ENCODE measurements at regions not wholly inside any gene's neighbourhood (a gene's known extent, or its start where the extent isn't known, plus 50 kb on each side); places are given as distances from the start of the nearest gene placed in this dataset.
A peak's percentile ranks its signal among the peaks of the same experiment; 100 is the strongest.

- Histone ChIP-seq H3K27me3 (ENCODE audit: control insufficient read depth in 3 of 3, insufficient read depth in 3 of 3, low read depth in 1 of 3, low read length in 3 of 3) (no peaks in the 10 kb centered on the region), H3K23ac (ENCODE audit: low read depth, low read length, poor library complexity) (no peak overlapping the region), H3K18ac (ENCODE audit: low read length) (no peak overlapping the region), H2BK12ac (ENCODE audit: low read length) (no peak overlapping the region), H3K9me3 (replicated peaks in 1 of 2; ENCODE audit: control insufficient read depth in 2 of 2, insufficient read depth in 1 of 2, low read depth in 1 of 2, low read length in 2 of 2) (no peaks in the 10 kb centered on the region), H3K4me1 (ENCODE audit: control insufficient read depth in 2 of 2, insufficient read depth in 1 of 2, low read depth in 1 of 2, low read length in 2 of 2) (no peaks in the 10 kb centered on the region), H3K4me2 (ENCODE audit: insufficient read depth, low read length, poor library complexity, severe bottlenecking) (no peak overlapping the region), H2BK120ac (ENCODE audit: low read depth, low read length) (no peak overlapping the region), H4K91ac (ENCODE audit: low read depth, low read length, poor library complexity) (no peak overlapping the region), H3K4me3 (ENCODE audit: low read length in 2 of 2) (no peak overlapping the region), H2AK5ac (ENCODE audit: low read depth, low read length) (no peak overlapping the region), H3K36me3 (replicated peaks in 1 of 2; ENCODE audit: control insufficient read depth in 2 of 2, insufficient read depth in 2 of 2, low read length in 2 of 2) (no peaks in the 10 kb centered on the region), H2BK15ac (ENCODE audit: low read length) (no peak overlapping the region), H2BK5ac (ENCODE audit: low read length) (no peak overlapping the region), H2AFZ (ENCODE audit: low read length) (no peak overlapping the region), H3K9ac (ENCODE audit: low read depth, low read length, poor library complexity) (no peak overlapping the region), H3K79me1 (ENCODE audit: low read depth, low read length) (no peaks in the 10 kb centered on the region), H3K27ac (replicated peaks; ENCODE audit: low read length) (no peak overlapping the region), H4K8ac (ENCODE audit: low read depth, low read length) (no peak overlapping the region), H3K4ac (ENCODE audit: low read length) (no peak overlapping the region), H3K14ac (ENCODE audit: low read length) (no peak overlapping the region)
- no peak for DNase-seq (ENCODE audit: low spot score)
Measured at GRCh38 chr6:77356821-77357220, 106.5 kb downstream of the HTR1B start.

GRCh38 chr6:77354581-77354980, 108.7 kb downstream of the HTR1B start:
- Histone ChIP-seq H3K27me3 (ENCODE audit: control insufficient read depth in 3 of 3, insufficient read depth in 3 of 3, low read depth in 1 of 3, low read length in 3 of 3) (no peaks in the 10 kb centered on the region), H3K4ac (ENCODE audit: low read length) (no peak overlapping the region), H3K4me1 (ENCODE audit: control insufficient read depth in 2 of 2, insufficient read depth in 1 of 2, low read depth in 1 of 2, low read length in 2 of 2) (no peaks in the 10 kb centered on the region), H2BK5ac (ENCODE audit: low read length) (no peak overlapping the region), H3K79me1 (ENCODE audit: low read depth, low read length) (no peaks in the 10 kb centered on the region), H3K18ac (ENCODE audit: low read length) (no peak overlapping the region), H4K8ac (ENCODE audit: low read depth, low read length) (no peak overlapping the region), H3K4me3 (ENCODE audit: low read length in 2 of 2) (no peak overlapping the region), H3K36me3 (replicated peaks in 1 of 2; ENCODE audit: control insufficient read depth in 2 of 2, insufficient read depth in 2 of 2, low read length in 2 of 2) (no peaks in the 10 kb centered on the region), H3K9ac (ENCODE audit: low read depth, low read length, poor library complexity) (no peak overlapping the region), H2BK120ac (ENCODE audit: low read depth, low read length) (no peak overlapping the region), H3K27ac (replicated peaks; ENCODE audit: low read length) (no peak overlapping the region), H3K4me2 (ENCODE audit: insufficient read depth, low read length, poor library complexity, severe bottlenecking) (no peak overlapping the region), H2AK5ac (ENCODE audit: low read depth, low read length) (no peak overlapping the region), H4K91ac (ENCODE audit: low read depth, low read length, poor library complexity) (no peak overlapping the region), H2BK12ac (ENCODE audit: low read length) (no peak overlapping the region), H3K9me3 (replicated peaks in 1 of 2; ENCODE audit: control insufficient read depth in 2 of 2, insufficient read depth in 1 of 2, low read depth in 1 of 2, low read length in 2 of 2) (no peaks in the 10 kb centered on the region), H3K14ac (ENCODE audit: low read length) (no peak overlapping the region), H2AFZ (ENCODE audit: low read length) (no peak overlapping the region), H2BK15ac (ENCODE audit: low read length) (no peak overlapping the region), H3K23ac (ENCODE audit: low read depth, low read length, poor library complexity) (no peak overlapping the region)
- DNase-seq (ENCODE audit: low spot score) = no peak

- Histone ChIP-seq H3K9me3 (replicated peaks in 1 of 2; ENCODE audit: control insufficient read depth in 2 of 2, insufficient read depth in 1 of 2, low read depth in 1 of 2, low read length in 2 of 2) (no peaks in the 10 kb centered on the region), H2BK15ac (ENCODE audit: low read length) (no peak overlapping the region), H2BK12ac (ENCODE audit: low read length) (no peak overlapping the region), H2BK5ac (ENCODE audit: low read length) (no peak overlapping the region), H3K27me3 (ENCODE audit: control insufficient read depth in 3 of 3, insufficient read depth in 3 of 3, low read depth in 1 of 3, low read length in 3 of 3) (no peaks in the 10 kb centered on the region), H3K4me2 (ENCODE audit: insufficient read depth, low read length, poor library complexity, severe bottlenecking) (no peak overlapping the region), H3K4me1 (ENCODE audit: control insufficient read depth in 2 of 2, insufficient read depth in 1 of 2, low read depth in 1 of 2, low read length in 2 of 2) (no peaks in the 10 kb centered on the region), H3K36me3 (replicated peaks in 1 of 2; ENCODE audit: control insufficient read depth in 2 of 2, insufficient read depth in 2 of 2, low read length in 2 of 2) (no peaks in the 10 kb centered on the region), H3K27ac (replicated peaks; ENCODE audit: low read length) (no peak overlapping the region), H3K23ac (ENCODE audit: low read depth, low read length, poor library complexity) (no peak overlapping the region), H3K9ac (ENCODE audit: low read depth, low read length, poor library complexity) (no peak overlapping the region), H3K4me3 (ENCODE audit: low read length in 2 of 2) (no peak overlapping the region), H4K91ac (ENCODE audit: low read depth, low read length, poor library complexity) (no peak overlapping the region), H2BK120ac (ENCODE audit: low read depth, low read length) (no peak overlapping the region), H3K4ac (ENCODE audit: low read length) (no peak overlapping the region), H4K8ac (ENCODE audit: low read depth, low read length) (no peak overlapping the region), H2AFZ (ENCODE audit: low read length) (no peak overlapping the region), H3K14ac (ENCODE audit: low read length) (peak overlapping the region; percentile 39), H3K79me1 (ENCODE audit: low read depth, low read length) (no peaks in the 10 kb centered on the region), H2AK5ac (ENCODE audit: low read depth, low read length) (no peak overlapping the region), H3K18ac (ENCODE audit: low read length) (no peak overlapping the region)
- no peak for DNase-seq (ENCODE audit: low spot score)
Measured at GRCh38 chr6:77353129-77353528, 110.2 kb downstream of the HTR1B start.

- H3K27ac ChIP-seq (replicated peaks; ENCODE audit: low read length) = no peak overlapping the region
- H3K18ac ChIP-seq (ENCODE audit: low read length) = no peak overlapping the region
- H2AFZ ChIP-seq (ENCODE audit: low read length) = no peak overlapping the region
- no CpG with 5 or more reads among the region's 4 CpGs for WGBS, 2 donors (ENCODE audit: extremely low coverage in 2 of 2, insufficient read length in 2 of 2, insufficient replicate concordance in 1 of 2)
- H3K4ac ChIP-seq (ENCODE audit: low read length) = no peak overlapping the region
- no peak overlapping the region for H2BK5ac ChIP-seq (ENCODE audit: low read length)
- H3K4me3 ChIP-seq (ENCODE audit: low read length in 2 of 2) = no peak overlapping the region
- H3K9me3 ChIP-seq (replicated peaks in 1 of 2; ENCODE audit: control insufficient read depth in 2 of 2, insufficient read depth in 1 of 2, low read depth in 1 of 2, low read length in 2 of 2) = peaks cover 0 to 2% of the 10 kb centered on the region in 2 donors
- H3K23ac ChIP-seq (ENCODE audit: low read depth, low read length, poor library complexity) = no peak overlapping the region
- no peaks in the 10 kb centered on the region for H3K27me3 ChIP-seq (ENCODE audit: control insufficient read depth in 3 of 3, insufficient read depth in 3 of 3, low read depth in 1 of 3, low read length in 3 of 3)
- H3K4me1 ChIP-seq (ENCODE audit: control insufficient read depth in 2 of 2, insufficient read depth in 1 of 2, low read depth in 1 of 2, low read length in 2 of 2) = no peaks in the 10 kb centered on the region
- H3K14ac ChIP-seq (ENCODE audit: low read length) = no peak overlapping the region
- H3K79me1 ChIP-seq (ENCODE audit: low read depth, low read length) = peaks cover 1% of the 10 kb centered on the region
- no peak overlapping the region for H3K4me2 ChIP-seq (ENCODE audit: insufficient read depth, low read length, poor library complexity, severe bottlenecking)
- no peak overlapping the region for H4K91ac ChIP-seq (ENCODE audit: low read depth, low read length, poor library complexity)
- no peak overlapping the region for H2BK12ac ChIP-seq (ENCODE audit: low read length)
- DNase-seq (ENCODE audit: low spot score) = no peak
- H2AK5ac ChIP-seq (ENCODE audit: low read depth, low read length) = no peak overlapping the region
- no peak overlapping the region for H2BK15ac ChIP-seq (ENCODE audit: low read length)
- H2BK120ac ChIP-seq (ENCODE audit: low read depth, low read length) = no peak overlapping the region
- H3K9ac ChIP-seq (ENCODE audit: low read depth, low read length, poor library complexity) = no peak overlapping the region
- no peak overlapping the region for H4K8ac ChIP-seq (ENCODE audit: low read depth, low read length)
- no peaks in the 10 kb centered on the region for H3K36me3 ChIP-seq (replicated peaks in 1 of 2; ENCODE audit: control insufficient read depth in 2 of 2, insufficient read depth in 2 of 2, low read length in 2 of 2)
Measured at GRCh38 chr6:77341058-77341986, 122.0 kb downstream of the HTR1B start.

Measured in neuronal stem cell (in vitro differentiated cells).